PC-3 (cell line): ENCODE measurements at regions not wholly inside any gene's neighbourhood (a gene's known extent, or its start where the extent isn't known, plus 50 kb on each side); places are given as distances from the start of the nearest gene placed in this dataset.

Experiments used
- ATAC-seq: fragments of 200-7000 bp; cut with Tn5 transposase; 2 replicates; pipeline ENCODE4 v1.9.1; 2020; ENCODE audit warnings: mild to moderate bottlenecking, moderate library complexity
- BruUV-seq: library from RNA; stranded (reverse); fragments of 400-500 nt; replicated peaks from 2 replicates; lab custom pipeline; 2021; lab: Mats Ljungman, UMichigan
- CTCF ChIA-PET: fragments of 300-600 bp; sonication (Branson Sonifier 250); formaldehyde crosslinking; loops from one replicate; lab custom pipeline; 2022; ENCODE audit warnings: antibody characterized with exemption; lab: Charles Lee
- POLR2A ChIA-PET: fragments of 300-600 bp; sonication (Branson Sonifier 250); formaldehyde crosslinking; loops from one replicate; lab custom pipeline; 2022; ENCODE audit warnings: antibody characterized with exemption; ENCODE audit not compliant: unreplicated experiment; lab: Charles Lee
- DNase-seq: peaks from one replicate; pipeline ENCODE4 v3.0.0-alpha.2; 2015
- H2AFZ ChIP-seq: fragments of 300-600 bp; sonication (generic); 2 replicates; pipeline ENCODE4 v1.6.0; 2016; ENCODE audit warnings: antibody characterized with exemption, low read length
- H3F3A ChIP-seq: fragments of 300-600 bp; sonication (generic); one replicate; pipeline ENCODE4 v1.6.0; 2017; ENCODE audit warnings: antibody characterized with exemption, low read length, control low read depth, mild to moderate bottlenecking; ENCODE audit not compliant: unreplicated experiment
- H3K27ac ChIP-seq: fragments of 300-600 bp; sonication (generic); 2 replicates; pipeline ENCODE4 v1.5.1; 2016; ENCODE audit warnings: mild to moderate bottlenecking, low read length
- H3K27me3 ChIP-seq: fragments of 300-600 bp; sonication (generic); 2 replicates; pipeline ENCODE4 v1.6.1; 2016; ENCODE audit warnings: low read length, mixed read lengths
- H3K36me3 ChIP-seq: fragments of 300-600 bp; sonication (generic); 2 replicates; pipeline ENCODE4 v1.6.1; 2016; ENCODE audit warnings: low read depth, mixed run types, low read length, mixed read lengths
- H3K4me1 ChIP-seq: fragments of 300-600 bp; sonication (generic); 2 replicates; pipeline ENCODE4 v1.5.1; 2016; ENCODE audit warnings: low read length; ENCODE audit not compliant: insufficient read depth
- H3K4me2 ChIP-seq: fragments of 300-600 bp; sonication (generic); 2 replicates; pipeline ENCODE4 v1.6.0; 2016; ENCODE audit warnings: low read length
- H3K4me3 ChIP-seq: fragments of 300-600 bp; sonication (generic); 2 replicates; pipeline ENCODE4 v1.5.1; 2016; ENCODE audit warnings: mild to moderate bottlenecking, low read length, mixed read lengths
- H3K79me2 ChIP-seq: fragments of 300-600 bp; sonication (generic); 2 replicates; pipeline ENCODE4 v1.6.1; 2017; ENCODE audit warnings: low read length, mixed read lengths
- H3K9ac ChIP-seq: fragments of 300-600 bp; sonication (generic); 2 replicates; pipeline ENCODE4 v1.6.0; 2016; ENCODE audit warnings: mild to moderate bottlenecking, low read length
- H3K9me2 ChIP-seq: fragments of 300-600 bp; sonication (generic); replicated peaks from 2 replicates; pipeline ENCODE4 v1.6.1; 2016; ENCODE audit warnings: mixed run types, low read length, mixed read lengths
- H3K9me3 ChIP-seq: fragments of 300-600 bp; sonication (generic); 2 replicates; pipeline ENCODE4 v1.6.1; 2016; ENCODE audit warnings: low read length, mixed read lengths
- H4K20me1 ChIP-seq: fragments of 300-600 bp; sonication (generic); 2 replicates; pipeline ENCODE4 v1.6.1; 2016; ENCODE audit warnings: low read length, mixed read lengths
- EZH2 ChIP-seq: fragments of 300-600 bp; sonication (generic); IDR thresholded peaks from one replicate; pipeline ENCODE4 v1.6.1; 2017; ENCODE audit warnings: antibody characterized with exemption, mild to moderate bottlenecking, low read length; ENCODE audit not compliant: unreplicated experiment
- EZH2phosphoT487 ChIP-seq: fragments of 300-600 bp; sonication (generic); IDR thresholded peaks from 2 replicates; pipeline ENCODE4 v1.6.1; 2018; ENCODE audit warnings: mild to moderate bottlenecking, antibody characterized with exemption, low read length, borderline replicate concordance
- intact Hi-C: fragments of 100-400 bp; cut with micrococcal nuclease; formaldehyde crosslinking; loops from 2 replicates; pipeline ENCODE4 v1.9.0; 2023
- TF ChIP-seq, protein P1 (sequence below): fragments of 300-600 bp; sonication (generic); conservative IDR thresholded peaks from 2 replicates; pipeline ENCODE4 v1.5.1; 2017; ENCODE audit warnings: antibody characterized with exemption, low read depth, mild to moderate bottlenecking, low read length

DNA sequence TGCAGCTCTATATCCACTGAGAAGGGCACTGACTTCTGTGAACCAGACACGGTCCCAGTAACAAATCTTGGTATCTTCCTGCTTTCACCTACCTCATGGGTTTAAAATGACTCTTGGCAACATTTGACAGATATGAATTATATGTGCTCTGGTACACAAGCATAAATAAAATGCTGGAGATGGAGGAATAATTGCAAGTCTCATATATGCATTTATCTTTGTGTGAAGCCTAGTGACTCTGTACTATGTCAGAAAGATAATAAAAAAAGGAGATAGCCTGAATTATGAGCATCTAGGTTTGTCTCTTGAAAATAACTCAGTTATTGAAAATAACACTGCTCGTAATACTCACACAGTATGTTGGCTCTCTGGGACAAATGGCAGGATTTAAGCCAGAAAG lies 167.1 kb upstream of the CRBN start:
- no peaks in the 10 kb centered on the region for H3K9me2 ChIP-seq
- POLR2A ChIA-PET = no interaction called here
- H3K9me3 ChIP-seq = peaks cover 45% of the 10 kb centered on the region; the same call in 1 of the 2 replicates
- H3K27ac ChIP-seq = no peak overlapping the region
- intact Hi-C loops = no loop called here
- no peak overlapping the region for H3K4me3 ChIP-seq
- no peaks in the 10 kb centered on the region for H3K4me1 ChIP-seq
- H3K4me2 ChIP-seq = no peak overlapping the region
- H4K20me1 ChIP-seq = no peaks in the 10 kb centered on the region
- TF ChIP-seq, protein P1, sequence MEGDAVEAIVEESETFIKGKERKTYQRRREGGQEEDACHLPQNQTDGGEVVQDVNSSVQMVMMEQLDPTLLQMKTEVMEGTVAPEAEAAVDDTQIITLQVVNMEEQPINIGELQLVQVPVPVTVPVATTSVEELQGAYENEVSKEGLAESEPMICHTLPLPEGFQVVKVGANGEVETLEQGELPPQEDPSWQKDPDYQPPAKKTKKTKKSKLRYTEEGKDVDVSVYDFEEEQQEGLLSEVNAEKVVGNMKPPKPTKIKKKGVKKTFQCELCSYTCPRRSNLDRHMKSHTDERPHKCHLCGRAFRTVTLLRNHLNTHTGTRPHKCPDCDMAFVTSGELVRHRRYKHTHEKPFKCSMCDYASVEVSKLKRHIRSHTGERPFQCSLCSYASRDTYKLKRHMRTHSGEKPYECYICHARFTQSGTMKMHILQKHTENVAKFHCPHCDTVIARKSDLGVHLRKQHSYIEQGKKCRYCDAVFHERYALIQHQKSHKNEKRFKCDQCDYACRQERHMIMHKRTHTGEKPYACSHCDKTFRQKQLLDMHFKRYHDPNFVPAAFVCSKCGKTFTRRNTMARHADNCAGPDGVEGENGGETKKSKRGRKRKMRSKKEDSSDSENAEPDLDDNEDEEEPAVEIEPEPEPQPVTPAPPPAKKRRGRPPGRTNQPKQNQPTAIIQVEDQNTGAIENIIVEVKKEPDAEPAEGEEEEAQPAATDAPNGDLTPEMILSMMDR = no peak
- TF ChIP-seq EZH2phosphoT487 = no peak
- no peak for TF ChIP-seq EZH2
- CTCF ChIA-PET = no interaction called here
- no peak overlapping the region for H3K9ac ChIP-seq
- no peak for DNase-seq
- BruUV-seq = no TSS peak
- no peak for ATAC-seq
- H2AFZ ChIP-seq = no peak overlapping the region
- no peaks in the 10 kb centered on the region; the same call in 1 of the 2 replicates for H3K36me3 ChIP-seq
- no peaks in the 10 kb centered on the region for H3F3A ChIP-seq
- H3K27me3 ChIP-seq = no peaks in the 10 kb centered on the region
- H3K79me2 ChIP-seq = no peaks in the 10 kb centered on the region

DNA sequence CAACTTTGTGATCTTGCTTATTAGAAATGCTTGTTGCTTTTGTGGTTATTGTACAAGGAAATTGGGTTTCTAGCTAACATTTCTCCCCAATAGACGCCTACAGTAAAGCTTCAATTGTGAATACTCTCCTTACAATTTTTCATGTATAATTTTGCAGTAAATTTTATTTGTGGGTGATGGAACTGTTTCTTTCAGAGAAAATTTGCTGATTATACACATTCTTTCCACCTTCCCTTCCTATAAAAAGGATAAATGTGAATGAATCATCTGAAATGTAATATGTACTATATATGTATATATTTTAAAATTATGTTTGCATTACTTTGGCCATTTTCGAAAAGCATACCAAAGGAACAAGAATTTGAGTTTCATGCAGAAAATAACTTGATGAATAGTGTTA lies 162.7 kb upstream of the CRBN start:
- intact Hi-C loops = no loop called here
- H3K27me3 ChIP-seq = no peaks in the 10 kb centered on the region
- H3K9ac ChIP-seq = no peak overlapping the region
- no peak for ATAC-seq
- no TSS peak for BruUV-seq
- TF ChIP-seq EZH2 = no peak
- TF ChIP-seq EZH2phosphoT487 = no peak
- TF ChIP-seq, protein P1 = no peak
- no peaks in the 10 kb centered on the region for H3K36me3 ChIP-seq
- ChIA-PET CTCF (no interaction called here), POLR2A (no interaction called here)
- no peak overlapping the region for H3K4me2 ChIP-seq
- no peaks in the 10 kb centered on the region for H3K4me1 ChIP-seq
- peaks cover 37% of the 10 kb centered on the region; the same call in 1 of the 2 replicates for H3K9me3 ChIP-seq
- no peak overlapping the region for H2AFZ ChIP-seq
- no peak overlapping the region for H3K27ac ChIP-seq
- no peak overlapping the region for H3K4me3 ChIP-seq
- no peaks in the 10 kb centered on the region for H3F3A ChIP-seq
- no peak for DNase-seq
- H3K79me2 ChIP-seq = no peaks in the 10 kb centered on the region
- no peaks in the 10 kb centered on the region for H4K20me1 ChIP-seq
- no peaks in the 10 kb centered on the region for H3K9me2 ChIP-seq

DNA sequence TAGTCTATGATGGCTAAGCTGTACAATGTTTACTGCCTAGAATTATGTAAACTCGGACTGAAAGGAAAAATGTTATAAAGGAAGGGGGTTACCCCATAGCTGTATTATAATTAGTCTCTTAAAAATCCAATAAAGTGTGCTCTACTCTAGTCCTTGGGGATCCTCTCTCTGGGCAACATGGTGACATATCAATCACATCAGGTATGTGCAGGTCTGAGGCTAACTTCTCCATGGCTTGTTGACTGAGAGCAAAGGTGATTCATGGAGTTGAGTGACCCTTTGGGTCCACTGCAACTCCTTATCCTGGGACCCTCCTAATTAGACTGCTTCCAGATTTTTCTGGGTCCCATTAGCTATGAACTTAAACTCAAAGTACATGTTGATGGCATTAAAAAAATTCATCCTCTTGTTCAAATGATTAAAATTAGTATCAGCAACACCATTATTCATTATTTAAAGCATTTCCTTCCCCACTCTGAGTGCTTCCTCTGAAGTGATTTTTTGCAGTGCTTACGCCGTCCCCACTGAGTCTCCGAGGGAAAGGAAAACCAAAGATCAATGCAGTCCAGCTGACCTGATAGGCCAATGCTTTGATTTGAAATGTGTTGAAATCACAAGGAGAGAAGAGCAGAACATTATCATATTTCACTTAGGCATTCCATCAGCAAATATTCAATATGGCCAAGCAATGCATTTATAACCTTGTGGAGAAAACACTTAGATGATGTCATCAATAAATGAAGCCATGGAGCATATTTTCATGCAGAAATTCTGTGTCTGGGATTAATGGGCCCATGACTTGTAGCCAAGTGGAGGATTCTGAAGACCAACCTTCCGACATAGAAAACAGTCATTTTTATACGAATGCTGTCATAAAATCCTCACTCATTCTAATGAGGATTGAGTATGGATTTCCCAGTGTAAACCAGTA lies 161.7 kb upstream of the CRBN start:
- Histone ChIP-seq H3K9me3 (peaks cover 31% of the 10 kb centered on the region; the same call in 1 of the 2 replicates), H3K36me3 (no peaks in the 10 kb centered on the region), H3K79me2 (no peaks in the 10 kb centered on the region), H3F3A (no peaks in the 10 kb centered on the region), H3K9ac (no peak overlapping the region), H3K4me3 (no peak overlapping the region), H3K4me2 (no peak overlapping the region), H3K9me2 (no peaks in the 10 kb centered on the region), H3K27ac (no peak overlapping the region), H2AFZ (no peak overlapping the region), H4K20me1 (no peaks in the 10 kb centered on the region), H3K4me1 (no peaks in the 10 kb centered on the region), H3K27me3 (no peaks in the 10 kb centered on the region)
- no TSS peak for BruUV-seq
- DNase-seq (no peak), ATAC-seq (no peak)
- ChIA-PET POLR2A (no interaction called here), CTCF (no interaction called here)
- intact Hi-C loops = no loop called here
- TF ChIP-seq EZH2phosphoT487 = no peak
- TF ChIP-seq EZH2 = no peak
- TF ChIP-seq, protein P1 = no peak
